ENCODE measurements at regions not wholly inside any gene's neighbourhood (a gene's known extent, or its start where the extent isn't known, plus 50 kb on each side); places are given as distances from the start of the nearest gene placed in this dataset.
A peak's percentile ranks its signal among the peaks of the same experiment; 100 is the strongest.

- no peaks in the 10 kb centered on the region for H3K36me3 ChIP-seq
- peak overlapping the region in 1 of 4 donors; percentile 3 for H3K4me3 ChIP-seq
- no peaks in the 10 kb centered on the region for H3K9me3 ChIP-seq
- peak overlapping the region in 2 of 4 donors; percentile 56 to 60 for H3K27ac ChIP-seq
- TF ChIP-seq POLR2A (IDR thresholded peaks at IDR 0.05), result no peak
- TF ChIP-seq EP300 (IDR thresholded peaks at IDR 0.05), result no peak
- no peak for TF ChIP-seq CTCF (IDR thresholded peaks at IDR 0.05)
- H3K4me1 ChIP-seq, result peaks cover 0 to 27% (median 4%) of the 10 kb centered on the region in 4 donors
- WGBS, 2 donors, result 33 to 36% methylated on average over 13 of the region's 13 CpGs
- H3K27me3 ChIP-seq, result no peaks in the 10 kb centered on the region
- DNase-seq (ENCODE audit: low spot score in 2 of 2), result no peak
Observed at GRCh38 chr12:75877763-75878621, 153.6 kb downstream of the PHLDA1 start.

- H3K9me3 ChIP-seq, result no peaks in the 10 kb centered on the region
- DNase-seq (ENCODE audit: low spot score in 2 of 2), result no peak
- H3K27ac ChIP-seq, result peak overlapping the region in 3 of 4 donors; percentile 10 to 71 (median 56)
- no peaks in the 10 kb centered on the region for H3K36me3 ChIP-seq
- H3K27me3 ChIP-seq, result no peaks in the 10 kb centered on the region
- TF ChIP-seq EP300 (IDR thresholded peaks at IDR 0.05) (no peak), CTCF (IDR thresholded peaks at IDR 0.05) (no peak), POLR2A (IDR thresholded peaks at IDR 0.05) (no peak)
- 33 to 40% methylated on average over 4 of the region's 4 CpGs for WGBS, 2 donors
- peaks cover 0 to 25% (median 4%) of the 10 kb centered on the region in 4 donors for H3K4me1 ChIP-seq
- H3K4me3 ChIP-seq, result peak overlapping the region in 1 of 4 donors; percentile 3
Observed at GRCh38 chr12:75876832-75877762, 154.5 kb downstream of the PHLDA1 start.

- Histone ChIP-seq H3K27ac (no peak overlapping the region), H3K4me1 (peaks cover 0 to 19% (median 4%) of the 10 kb centered on the region in 4 donors), H3K9me3 (no peaks in the 10 kb centered on the region), H3K36me3 (no peaks in the 10 kb centered on the region), H3K4me3 (no peak overlapping the region), H3K27me3 (no peaks in the 10 kb centered on the region)
- TF ChIP-seq POLR2A (IDR thresholded peaks at IDR 0.05) (no peak), CTCF (IDR thresholded peaks at IDR 0.05) (no peak), EP300 (IDR thresholded peaks at IDR 0.05) (no peak)
- no peak for DNase-seq (ENCODE audit: low spot score in 2 of 2)
- 79 to 88% methylated on average over 2 of the region's 2 CpGs for WGBS, 2 donors
Observed at GRCh38 chr12:75874441-75874840, 157.1 kb downstream of the PHLDA1 start.

- Histone ChIP-seq H3K36me3 (no peaks in the 10 kb centered on the region), H3K4me3 (no peak overlapping the region), H3K9me3 (no peaks in the 10 kb centered on the region), H3K4me1 (peaks cover 0 to 9% (median 4%) of the 10 kb centered on the region in 4 donors), H3K27me3 (no peaks in the 10 kb centered on the region), H3K27ac (no peak overlapping the region)
- 96 to 100% methylated on average over 2 of the region's 2 CpGs for WGBS, 2 donors
- TF ChIP-seq POLR2A (IDR thresholded peaks at IDR 0.05), result no peak
- no peak for TF ChIP-seq EP300 (IDR thresholded peaks at IDR 0.05)
- TF ChIP-seq CTCF (IDR thresholded peaks at IDR 0.05), result no peak
- no peak for DNase-seq (ENCODE audit: low spot score in 2 of 2)
Observed at GRCh38 chr12:75872762-75873161, 158.8 kb downstream of the PHLDA1 start.
